ENCODE measurements at regions not wholly inside any gene's neighbourhood (a gene's known extent, or its start where the extent isn't known, plus 50 kb on each side); places are given as distances from the start of the nearest gene placed in this dataset.

- no peak overlapping the region for H3K4me3 ChIP-seq (replicated peaks in 1 of 4; ENCODE audit: control extremely low read depth in 1 of 4, insufficient read depth in 1 of 4, low read depth in 3 of 4, low read length in 4 of 4)
- H3K9ac ChIP-seq (ENCODE audit: insufficient read depth, low read length) = no peak overlapping the region
- no peak overlapping the region for H2AFZ ChIP-seq (ENCODE audit: low read length)
- DNase-seq (ENCODE audit: low read depth in 2 of 2) = no peak
- H3K9me3 ChIP-seq (ENCODE audit: control insufficient read depth, insufficient read depth, low read depth, low read length) = no peaks in the 10 kb centered on the region
- no peaks in the 10 kb centered on the region for H4K20me1 ChIP-seq (ENCODE audit: control insufficient read depth, extremely low read depth, insufficient read depth, low read length)
- no peak overlapping the region for H3K4me2 ChIP-seq (ENCODE audit: extremely low read depth, insufficient read depth, low read length)
- H3K4me1 ChIP-seq (ENCODE audit: control insufficient read depth, extremely low read depth, insufficient read depth, low read length) = no peaks in the 10 kb centered on the region
- H3K27ac ChIP-seq (ENCODE audit: insufficient read depth, low read length) = no peak overlapping the region
- H3K79me2 ChIP-seq (ENCODE audit: control insufficient read depth, insufficient read depth, low read length) = no peaks in the 10 kb centered on the region
- no peaks in the 10 kb centered on the region for H3K36me3 ChIP-seq (ENCODE audit: control insufficient read depth, insufficient read depth, low read length)
- TF ChIP-seq, protein P1, sequence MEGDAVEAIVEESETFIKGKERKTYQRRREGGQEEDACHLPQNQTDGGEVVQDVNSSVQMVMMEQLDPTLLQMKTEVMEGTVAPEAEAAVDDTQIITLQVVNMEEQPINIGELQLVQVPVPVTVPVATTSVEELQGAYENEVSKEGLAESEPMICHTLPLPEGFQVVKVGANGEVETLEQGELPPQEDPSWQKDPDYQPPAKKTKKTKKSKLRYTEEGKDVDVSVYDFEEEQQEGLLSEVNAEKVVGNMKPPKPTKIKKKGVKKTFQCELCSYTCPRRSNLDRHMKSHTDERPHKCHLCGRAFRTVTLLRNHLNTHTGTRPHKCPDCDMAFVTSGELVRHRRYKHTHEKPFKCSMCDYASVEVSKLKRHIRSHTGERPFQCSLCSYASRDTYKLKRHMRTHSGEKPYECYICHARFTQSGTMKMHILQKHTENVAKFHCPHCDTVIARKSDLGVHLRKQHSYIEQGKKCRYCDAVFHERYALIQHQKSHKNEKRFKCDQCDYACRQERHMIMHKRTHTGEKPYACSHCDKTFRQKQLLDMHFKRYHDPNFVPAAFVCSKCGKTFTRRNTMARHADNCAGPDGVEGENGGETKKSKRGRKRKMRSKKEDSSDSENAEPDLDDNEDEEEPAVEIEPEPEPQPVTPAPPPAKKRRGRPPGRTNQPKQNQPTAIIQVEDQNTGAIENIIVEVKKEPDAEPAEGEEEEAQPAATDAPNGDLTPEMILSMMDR (conservative IDR thresholded peaks at IDR 0.05 in 1 of 2, IDR thresholded peaks at IDR 0.05 in 1 of 2; ENCODE audit: low read depth in 1 of 2, low read length in 2 of 2) = no peak
- TF ChIP-seq EZH2 (IDR thresholded peaks at IDR 0.05; ENCODE audit: low read length, missing control alignments) = no peak
- no peaks in the 10 kb centered on the region for H3K27me3 ChIP-seq (ENCODE audit: control insufficient read depth, insufficient read depth, low read length)
These were observed 309.9 kb upstream of the PKDCC start for GRCh38 chr2:41737888-41738287.

- no peak for DNase-seq (ENCODE audit: low read depth in 2 of 2)
- no peaks in the 10 kb centered on the region for H3K4me1 ChIP-seq (ENCODE audit: control insufficient read depth, extremely low read depth, insufficient read depth, low read length)
These were observed 305.7 kb upstream of the PKDCC start for GRCh38 chr2:41741951-41742595.

GRCh38 chr2:41743324-41743723 is 304.5 kb upstream of the PKDCC start:
- no peaks in the 10 kb centered on the region for H3K79me2 ChIP-seq (ENCODE audit: control insufficient read depth, insufficient read depth, low read length)
- no peaks in the 10 kb centered on the region for H3K4me1 ChIP-seq (ENCODE audit: control insufficient read depth, extremely low read depth, insufficient read depth, low read length)
- no peak for DNase-seq (ENCODE audit: low read depth in 2 of 2)
- no peak overlapping the region for H3K4me3 ChIP-seq (replicated peaks in 1 of 4; ENCODE audit: control extremely low read depth in 1 of 4, insufficient read depth in 1 of 4, low read depth in 3 of 4, low read length in 4 of 4)
- no peak overlapping the region for H3K4me2 ChIP-seq (ENCODE audit: extremely low read depth, insufficient read depth, low read length)
- no peaks in the 10 kb centered on the region for H4K20me1 ChIP-seq (ENCODE audit: control insufficient read depth, extremely low read depth, insufficient read depth, low read length)
- H2AFZ ChIP-seq (ENCODE audit: low read length) = no peak overlapping the region
- H3K27ac ChIP-seq (ENCODE audit: insufficient read depth, low read length) = no peak overlapping the region
- TF ChIP-seq, protein P1 (conservative IDR thresholded peaks at IDR 0.05 in 1 of 2, IDR thresholded peaks at IDR 0.05 in 1 of 2; ENCODE audit: low read depth in 1 of 2, low read length in 2 of 2) = no peak
- TF ChIP-seq EZH2 (IDR thresholded peaks at IDR 0.05; ENCODE audit: low read length, missing control alignments) = no peak
- H3K27me3 ChIP-seq (ENCODE audit: control insufficient read depth, insufficient read depth, low read length) = no peaks in the 10 kb centered on the region
- no peaks in the 10 kb centered on the region for H3K9me3 ChIP-seq (ENCODE audit: control insufficient read depth, insufficient read depth, low read depth, low read length)
- no peaks in the 10 kb centered on the region for H3K36me3 ChIP-seq (ENCODE audit: control insufficient read depth, insufficient read depth, low read length)
- no peak overlapping the region for H3K9ac ChIP-seq (ENCODE audit: insufficient read depth, low read length)

More at GRCh38 chr2:41741951-41742595, 305.7 kb upstream of the PKDCC start:
- Histone ChIP-seq H3K27me3 (ENCODE audit: control insufficient read depth, insufficient read depth, low read length) (no peaks in the 10 kb centered on the region), H4K20me1 (ENCODE audit: control insufficient read depth, extremely low read depth, insufficient read depth, low read length) (no peaks in the 10 kb centered on the region), H3K9me3 (ENCODE audit: control insufficient read depth, insufficient read depth, low read depth, low read length) (no peaks in the 10 kb centered on the region), H3K79me2 (ENCODE audit: control insufficient read depth, insufficient read depth, low read length) (no peaks in the 10 kb centered on the region), H3K4me3 (replicated peaks in 1 of 4; ENCODE audit: control extremely low read depth in 1 of 4, insufficient read depth in 1 of 4, low read depth in 3 of 4, low read length in 4 of 4) (no peak overlapping the region), H3K27ac (ENCODE audit: insufficient read depth, low read length) (no peak overlapping the region), H3K36me3 (ENCODE audit: control insufficient read depth, insufficient read depth, low read length) (no peaks in the 10 kb centered on the region), H3K4me2 (ENCODE audit: extremely low read depth, insufficient read depth, low read length) (no peak overlapping the region), H3K9ac (ENCODE audit: insufficient read depth, low read length) (no peak overlapping the region), H2AFZ (ENCODE audit: low read length) (no peak overlapping the region)
- TF ChIP-seq, protein P1 (conservative IDR thresholded peaks at IDR 0.05 in 1 of 2, IDR thresholded peaks at IDR 0.05 in 1 of 2; ENCODE audit: low read depth in 1 of 2, low read length in 2 of 2) = no peak
- no peak for TF ChIP-seq EZH2 (IDR thresholded peaks at IDR 0.05; ENCODE audit: low read length, missing control alignments)

Measured in fibroblast of lung (primary cell).